Erythroblast (primary cell): ENCODE measurements at regions not wholly inside any gene's neighbourhood (a gene's known extent, or its start where the extent isn't known, plus 50 kb on each side); places are given as distances from the start of the nearest gene placed in this dataset.

ENCODE experiments used
- GATA1 ChIP-seq: IDR thresholded peaks from 2 replicates; pipeline ENCODE4 v1.6.1; 2011; ENCODE audit warnings: low read depth, mild to moderate bottlenecking, control low read depth, low read length, moderate library complexity
- POLR2A ChIP-seq: IDR thresholded peaks from 2 replicates; pipeline ENCODE4 v1.6.1; 2011; ENCODE audit warnings: mild to moderate bottlenecking, low read length

DNA sequence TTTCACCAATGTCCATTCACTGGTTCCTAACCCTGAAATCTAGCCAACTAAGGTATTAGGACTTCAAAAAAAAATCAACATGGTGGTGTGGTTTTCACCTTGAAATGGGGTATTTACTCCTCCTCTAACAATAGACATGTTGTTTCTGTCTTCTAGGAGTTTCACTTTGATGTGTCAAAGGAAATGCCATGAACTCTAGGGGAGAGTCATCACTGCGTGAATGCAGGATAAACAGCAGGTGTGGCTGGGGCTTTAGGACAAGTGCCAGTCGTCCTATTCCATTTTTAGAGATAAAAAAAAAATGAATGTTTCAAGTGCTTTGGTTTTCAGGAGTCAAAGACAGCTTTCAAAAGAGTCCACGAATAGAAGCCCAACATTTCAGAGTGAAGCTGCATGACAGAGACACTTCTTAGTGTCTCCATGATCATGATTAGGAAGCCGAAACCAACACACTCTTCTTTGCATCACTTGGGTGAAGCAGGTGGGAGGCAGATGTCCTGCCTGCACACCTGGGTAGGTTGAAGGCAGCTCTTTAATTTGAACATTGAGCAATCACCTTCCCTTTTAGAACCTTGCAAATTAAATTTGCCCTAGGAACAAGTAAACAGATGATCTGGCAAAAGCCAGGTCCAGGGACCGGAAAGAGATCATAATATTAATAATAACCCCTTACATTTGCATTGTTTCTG lies 328.5 kb upstream of the PRDM1 start:
- no peak for TF ChIP-seq POLR2A
- no peak for TF ChIP-seq GATA1
